Astrocyte of the hippocampus (primary cell): ENCODE measurements at regions not wholly inside any gene's neighbourhood (a gene's known extent, or its start where the extent isn't known, plus 50 kb on each side); places are given as distances from the start of the nearest gene placed in this dataset.

ENCODE experiments used
- DNase-seq: peaks from one replicate; pipeline ENCODE4 v3.0.0; 2011; ENCODE audit warnings: low read depth, low spot score

- no peak for DNase-seq
These were observed 1917.7 kb downstream of the TP53TG3F start for GRCh38 chr16:35377142-35377541.

- DNase-seq: no peak
These were observed 1927.2 kb downstream of the TP53TG3F start for GRCh38 chr16:35386619-35387018.

GRCh38 chr16:35391328-35391727 is 1931.9 kb downstream of the TP53TG3F start:
- peak; percentile 26 for DNase-seq

- DNase-seq: no peak
These were observed 1938.8 kb downstream of the TP53TG3F start for GRCh38 chr16:35398180-35398579.

GRCh38 chr16:35399133-35399532 is 1939.7 kb downstream of the TP53TG3F start:
- no peak for DNase-seq

GRCh38 chr16:35404273-35404672 is 1944.9 kb downstream of the TP53TG3F start:
- no peak for DNase-seq

- DNase-seq: no peak
These were observed 1946.1 kb downstream of the TP53TG3F start for GRCh38 chr16:35405526-35405925.

GRCh38 chr16:35409503-35409902 is 1950.1 kb downstream of the TP53TG3F start:
- no peak for DNase-seq

- DNase-seq: no peak
These were observed 1951.0 kb downstream of the TP53TG3F start for GRCh38 chr16:35410438-35410837.

GRCh38 chr16:35411156-35411555 is 1951.7 kb downstream of the TP53TG3F start:
- no peak for DNase-seq

- no peak for DNase-seq
These were observed 1954.7 kb downstream of the TP53TG3F start for GRCh38 chr16:35414139-35414538.

- DNase-seq: no peak
These were observed 1955.2 kb downstream of the TP53TG3F start for GRCh38 chr16:35414563-35414962.

GRCh38 chr16:35425270-35425669 is 1965.9 kb downstream of the TP53TG3F start:
- DNase-seq: no peak

GRCh38 chr16:35431829-35432663 is 1972.6 kb downstream of the TP53TG3F start:
- DNase-seq: no peak

- DNase-seq: no peak
These were observed 1981.5 kb downstream of the TP53TG3F start for GRCh38 chr16:35440875-35441274.

- no peak for DNase-seq
These were observed 1987.7 kb downstream of the TP53TG3F start for GRCh38 chr16:35447010-35447558.

- no peak for DNase-seq
These were observed 1990.3 kb downstream of the TP53TG3F start for GRCh38 chr16:35449663-35450062.

- DNase-seq: no peak
These were observed 1991.2 kb downstream of the TP53TG3F start for GRCh38 chr16:35450648-35451047.

GRCh38 chr16:35452471-35452870 is 1993.1 kb downstream of the TP53TG3F start:
- DNase-seq: no peak

GRCh38 chr16:35463358-35463757 is 2003.9 kb downstream of the TP53TG3F start:
- no peak for DNase-seq

- DNase-seq: no peak
These were observed 2020.9 kb downstream of the TP53TG3F start for GRCh38 chr16:35480361-35480760.

- DNase-seq: no peak
These were observed 2021.6 kb downstream of the TP53TG3F start for GRCh38 chr16:35480988-35481387.

- DNase-seq: no peak
These were observed 2026.5 kb downstream of the TP53TG3F start for GRCh38 chr16:35485915-35486314.
